HL-60 (cell line): ENCODE measurements at regions not wholly inside any gene's neighbourhood (a gene's known extent, or its start where the extent isn't known, plus 50 kb on each side); places are given as distances from the start of the nearest gene placed in this dataset.

ENCODE experiments used
- DNase-seq, 2 experiments: peaks; one replicate each; pipeline ENCODE4 v3.0.0-alpha.2; 2010 to 2020; ENCODE audit warnings: low read depth in 1 of 2, low spot score in 1 of 2
- H3K27ac ChIP-seq: fragments of 250-450 bp; sonication (Bioruptor Pico); replicated peaks from 2 replicates; pipeline ENCODE4 v1.5.1; 2020; ENCODE audit warnings: mild to moderate bottlenecking, moderate library complexity
- H3K27me3 ChIP-seq: fragments of 250-450 bp; sonication (Bioruptor Pico); 2 replicates; pipeline ENCODE4 v1.5.1; 2021; ENCODE audit warnings: mild to moderate bottlenecking, moderate library complexity; ENCODE audit not compliant: insufficient read depth, poor library complexity, severe bottlenecking
- H3K4me3 ChIP-seq: replicated peaks from 2 replicates; pipeline ENCODE4 v1.5.1; 2011; ENCODE audit warnings: mild to moderate bottlenecking, control low read depth, low read length; ENCODE audit not compliant: insufficient read depth
- CTCF ChIP-seq: IDR thresholded peaks from one replicate; pipeline ENCODE4 v1.5.1; 2011; ENCODE audit warnings: low read length, control low read depth, inconsistent platforms; ENCODE audit not compliant: insufficient read depth
- GABPA ChIP-seq: IDR thresholded peaks from 2 replicates; pipeline ENCODE4 v1.6.1; 2012; ENCODE audit warnings: low read depth
- POLR2AphosphoS5 ChIP-seq: IDR thresholded peaks from 2 replicates; pipeline ENCODE4 v1.6.1; 2012; ENCODE audit warnings: low read depth
- REST ChIP-seq: IDR thresholded peaks from 2 replicates; pipeline ENCODE4 v1.6.1; 2012; ENCODE audit warnings: low read depth; ENCODE audit not compliant: insufficient replicate concordance
- SPI1 ChIP-seq: IDR thresholded peaks from 2 replicates; pipeline ENCODE4 v1.6.1; 2012; ENCODE audit warnings: low read depth, mild to moderate bottlenecking, borderline replicate concordance

GRCh38 chr5:40106847-40107246 is 572.9 kb upstream of the PTGER4 start:
- no peak for DNase-seq
- no peak overlapping the region for H3K27ac ChIP-seq
- H3K27me3 ChIP-seq, result no peaks in the 10 kb centered on the region
- no peak for TF ChIP-seq GABPA
- no peak for TF ChIP-seq REST
- TF ChIP-seq POLR2AphosphoS5, result no peak
- TF ChIP-seq CTCF, result no peak
- no peak for TF ChIP-seq SPI1
- H3K4me3 ChIP-seq, result no peak overlapping the region

- H3K27ac ChIP-seq, result no peak overlapping the region
- no peak overlapping the region for H3K4me3 ChIP-seq
- no peaks in the 10 kb centered on the region for H3K27me3 ChIP-seq
- TF ChIP-seq CTCF (no peak), REST (no peak), SPI1 (no peak), GABPA (no peak), POLR2AphosphoS5 (no peak)
- DNase-seq, result no peak
Observed at GRCh38 chr5:40098313-40098712, 581.4 kb upstream of the PTGER4 start.

GRCh38 chr5:40093550-40093949 is 586.2 kb upstream of the PTGER4 start:
- Histone ChIP-seq H3K4me3 (no peak overlapping the region), H3K27me3 (no peaks in the 10 kb centered on the region), H3K27ac (no peak overlapping the region)
- DNase-seq, result no peak
- TF ChIP-seq GABPA (no peak), SPI1 (no peak), CTCF (no peak), POLR2AphosphoS5 (no peak), REST (no peak)
